ENCODE measurements at regions not wholly inside any gene's neighbourhood (a gene's known extent, or its start where the extent isn't known, plus 50 kb on each side); places are given as distances from the start of the nearest gene placed in this dataset.

DNA sequence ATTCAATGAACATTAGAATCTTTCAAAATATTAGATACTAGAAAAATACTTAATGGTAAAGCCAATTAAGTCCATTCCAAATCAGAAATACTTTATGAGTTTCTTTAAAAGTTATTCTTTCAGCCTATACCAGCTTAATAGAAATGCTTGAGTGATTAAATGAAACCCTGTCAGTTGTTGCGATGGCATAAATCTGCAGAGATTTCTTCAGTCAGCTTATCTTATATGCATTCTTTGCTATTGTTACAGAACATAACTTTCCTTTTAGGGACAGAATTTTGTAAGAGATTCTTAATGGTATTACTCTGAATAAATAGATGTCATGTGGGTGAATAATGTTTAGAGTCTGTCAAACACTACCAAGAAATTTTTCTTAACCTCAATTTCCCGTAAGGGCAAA lies 325.0 kb upstream of the HAND2 start:
- Histone ChIP-seq H3K27me3 (ENCODE audit: control insufficient read depth in 3 of 3, insufficient read depth in 3 of 3, low read length in 3 of 3) (no peaks in the 10 kb centered on the region), H3K4me1 (ENCODE audit: control insufficient read depth in 3 of 3, insufficient read depth in 3 of 3, low read length in 3 of 3) (no peaks in the 10 kb centered on the region), H3K36me3 (ENCODE audit: control insufficient read depth in 3 of 3, insufficient read depth in 3 of 3, low read length in 3 of 3) (no peaks in the 10 kb centered on the region), H3K9me3 (ENCODE audit: control insufficient read depth in 3 of 3, low read length in 3 of 3) (no peaks in the 10 kb centered on the region), H3K4me3 (ENCODE audit: low read length in 3 of 3) (no peak overlapping the region), H3K27ac (ENCODE audit: low read depth, low read length) (no peak overlapping the region), H3K9ac (ENCODE audit: low read depth in 1 of 3, low read length in 3 of 3) (no peak overlapping the region)

DNA sequence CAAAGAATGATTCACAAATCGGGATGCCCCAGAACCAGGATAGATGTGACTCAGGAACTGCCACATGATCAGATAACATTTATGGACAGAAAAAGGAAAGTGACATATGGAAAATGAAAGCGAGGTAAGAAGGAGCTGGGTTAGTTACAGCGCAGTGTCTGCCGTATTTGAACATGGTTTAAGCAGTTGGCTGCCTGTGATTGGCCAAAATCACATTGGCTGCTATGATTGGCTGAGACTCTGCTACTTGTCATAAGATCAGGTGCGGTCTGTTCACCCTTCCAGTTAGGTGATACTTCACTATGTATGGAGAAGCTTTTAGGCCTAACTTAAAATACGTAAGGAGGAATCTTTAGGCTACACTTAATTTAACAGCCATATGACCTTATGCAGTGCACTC lies 322.7 kb upstream of the HAND2 start:
- no peaks in the 10 kb centered on the region for H3K9me3 ChIP-seq (ENCODE audit: control insufficient read depth in 3 of 3, low read length in 3 of 3)
- no peaks in the 10 kb centered on the region for H3K4me1 ChIP-seq (ENCODE audit: control insufficient read depth in 3 of 3, insufficient read depth in 3 of 3, low read length in 3 of 3)
- no peak overlapping the region for H3K9ac ChIP-seq (ENCODE audit: low read depth in 1 of 3, low read length in 3 of 3)
- H3K4me3 ChIP-seq (ENCODE audit: low read length in 3 of 3): no peak overlapping the region
- H3K27me3 ChIP-seq (ENCODE audit: control insufficient read depth in 3 of 3, insufficient read depth in 3 of 3, low read length in 3 of 3): no peaks in the 10 kb centered on the region
- H3K27ac ChIP-seq (ENCODE audit: low read depth, low read length): no peak overlapping the region
- no peaks in the 10 kb centered on the region for H3K36me3 ChIP-seq (ENCODE audit: control insufficient read depth in 3 of 3, insufficient read depth in 3 of 3, low read length in 3 of 3)

GRCh38 chr4:173845580-173845979 lies 315.6 kb upstream of the HAND2 start:
- no peaks in the 10 kb centered on the region for H3K9me3 ChIP-seq (ENCODE audit: control insufficient read depth in 3 of 3, low read length in 3 of 3)
- no peak overlapping the region for H3K9ac ChIP-seq (ENCODE audit: low read depth in 1 of 3, low read length in 3 of 3)
- H3K27ac ChIP-seq (ENCODE audit: low read depth, low read length): no peak overlapping the region
- H3K4me1 ChIP-seq (ENCODE audit: control insufficient read depth in 3 of 3, insufficient read depth in 3 of 3, low read length in 3 of 3): no peaks in the 10 kb centered on the region
- H3K27me3 ChIP-seq (ENCODE audit: control insufficient read depth in 3 of 3, insufficient read depth in 3 of 3, low read length in 3 of 3): no peaks in the 10 kb centered on the region
- no peaks in the 10 kb centered on the region for H3K36me3 ChIP-seq (ENCODE audit: control insufficient read depth in 3 of 3, insufficient read depth in 3 of 3, low read length in 3 of 3)
- H3K4me3 ChIP-seq (ENCODE audit: low read length in 3 of 3): no peak overlapping the region

- H3K27me3 ChIP-seq (ENCODE audit: control insufficient read depth in 3 of 3, insufficient read depth in 3 of 3, low read length in 3 of 3): no peaks in the 10 kb centered on the region
- H3K9ac ChIP-seq (ENCODE audit: low read depth in 1 of 3, low read length in 3 of 3): no peak overlapping the region
- H3K27ac ChIP-seq (ENCODE audit: low read depth, low read length): no peak overlapping the region
- no peaks in the 10 kb centered on the region for H3K4me1 ChIP-seq (ENCODE audit: control insufficient read depth in 3 of 3, insufficient read depth in 3 of 3, low read length in 3 of 3)
- no peaks in the 10 kb centered on the region for H3K36me3 ChIP-seq (ENCODE audit: control insufficient read depth in 3 of 3, insufficient read depth in 3 of 3, low read length in 3 of 3)
- no peak overlapping the region for H3K4me3 ChIP-seq (ENCODE audit: low read length in 3 of 3)
- H3K9me3 ChIP-seq (ENCODE audit: control insufficient read depth in 3 of 3, low read length in 3 of 3): no peaks in the 10 kb centered on the region
These were observed 309.8 kb upstream of the HAND2 start for GRCh38 chr4:173839865-173840264.

DNA sequence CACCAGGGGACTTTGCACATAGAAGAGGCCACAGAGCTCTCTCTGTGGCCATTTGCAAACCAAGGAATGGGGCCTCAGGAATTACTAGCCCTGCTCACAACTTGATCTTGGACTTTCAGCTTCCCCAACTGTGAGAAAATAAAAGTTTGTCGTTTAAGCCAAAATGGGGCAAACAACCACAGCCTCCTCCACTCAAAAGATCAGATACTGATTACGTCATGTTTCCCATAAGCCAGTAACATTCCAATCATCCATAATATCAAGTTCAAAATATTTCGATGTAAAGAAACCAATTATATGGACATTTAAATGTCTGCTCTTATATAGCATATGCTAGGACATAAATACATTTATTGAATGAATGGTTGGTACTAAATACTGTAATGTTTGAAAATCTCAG lies 307.5 kb upstream of the HAND2 start:
- H3K36me3 ChIP-seq (ENCODE audit: control insufficient read depth in 3 of 3, insufficient read depth in 3 of 3, low read length in 3 of 3): no peaks in the 10 kb centered on the region
- H3K4me1 ChIP-seq (ENCODE audit: control insufficient read depth in 3 of 3, insufficient read depth in 3 of 3, low read length in 3 of 3): no peaks in the 10 kb centered on the region
- H3K27me3 ChIP-seq (ENCODE audit: control insufficient read depth in 3 of 3, insufficient read depth in 3 of 3, low read length in 3 of 3): no peaks in the 10 kb centered on the region

GRCh38 chr4:173835903-173836302 lies 305.9 kb upstream of the HAND2 start:
- H3K9ac ChIP-seq (ENCODE audit: low read depth in 1 of 3, low read length in 3 of 3): no peak overlapping the region
- H3K27ac ChIP-seq (ENCODE audit: low read depth, low read length): no peak overlapping the region
- no peak overlapping the region for H3K4me3 ChIP-seq (ENCODE audit: low read length in 3 of 3)
- H3K36me3 ChIP-seq (ENCODE audit: control insufficient read depth in 3 of 3, insufficient read depth in 3 of 3, low read length in 3 of 3): no peaks in the 10 kb centered on the region
- no peaks in the 10 kb centered on the region for H3K27me3 ChIP-seq (ENCODE audit: control insufficient read depth in 3 of 3, insufficient read depth in 3 of 3, low read length in 3 of 3)
- H3K4me1 ChIP-seq (ENCODE audit: control insufficient read depth in 3 of 3, insufficient read depth in 3 of 3, low read length in 3 of 3): no peaks in the 10 kb centered on the region
- no peaks in the 10 kb centered on the region for H3K9me3 ChIP-seq (ENCODE audit: control insufficient read depth in 3 of 3, low read length in 3 of 3)

More for the DNA sequence above, 307.5 kb upstream of the HAND2 start:
- Histone ChIP-seq H3K27ac (ENCODE audit: low read depth, low read length) (no peak overlapping the region), H3K9me3 (ENCODE audit: control insufficient read depth in 3 of 3, low read length in 3 of 3) (no peaks in the 10 kb centered on the region), H3K4me3 (ENCODE audit: low read length in 3 of 3) (no peak overlapping the region), H3K9ac (ENCODE audit: low read depth in 1 of 3, low read length in 3 of 3) (no peak overlapping the region)

- Histone ChIP-seq H3K27me3 (ENCODE audit: control insufficient read depth in 3 of 3, insufficient read depth in 3 of 3, low read length in 3 of 3) (no peaks in the 10 kb centered on the region), H3K4me1 (ENCODE audit: control insufficient read depth in 3 of 3, insufficient read depth in 3 of 3, low read length in 3 of 3) (no peaks in the 10 kb centered on the region), H3K9me3 (ENCODE audit: control insufficient read depth in 3 of 3, low read length in 3 of 3) (no peaks in the 10 kb centered on the region), H3K4me3 (ENCODE audit: low read length in 3 of 3) (no peak overlapping the region), H3K9ac (ENCODE audit: low read depth in 1 of 3, low read length in 3 of 3) (no peak overlapping the region), H3K27ac (ENCODE audit: low read depth, low read length) (no peak overlapping the region), H3K36me3 (ENCODE audit: control insufficient read depth in 3 of 3, insufficient read depth in 3 of 3, low read length in 3 of 3) (no peaks in the 10 kb centered on the region)
These were observed 304.1 kb upstream of the HAND2 start for GRCh38 chr4:173834151-173834550.

- H3K9ac ChIP-seq (ENCODE audit: low read depth in 1 of 3, low read length in 3 of 3): no peak overlapping the region
- H3K4me3 ChIP-seq (ENCODE audit: low read length in 3 of 3): no peak overlapping the region
- no peaks in the 10 kb centered on the region for H3K36me3 ChIP-seq (ENCODE audit: control insufficient read depth in 3 of 3, insufficient read depth in 3 of 3, low read length in 3 of 3)
- peaks cover 0 to 4% (median 0%) of the 10 kb centered on the region in 3 donors for H3K27me3 ChIP-seq (ENCODE audit: control insufficient read depth in 3 of 3, insufficient read depth in 3 of 3, low read length in 3 of 3)
- H3K9me3 ChIP-seq (ENCODE audit: control insufficient read depth in 3 of 3, low read length in 3 of 3): no peaks in the 10 kb centered on the region
- H3K4me1 ChIP-seq (ENCODE audit: control insufficient read depth in 3 of 3, insufficient read depth in 3 of 3, low read length in 3 of 3): no peaks in the 10 kb centered on the region
- H3K27ac ChIP-seq (ENCODE audit: low read depth, low read length): no peak overlapping the region
These were observed 299.5 kb upstream of the HAND2 start for GRCh38 chr4:173829565-173829964.

- no peaks in the 10 kb centered on the region for H3K36me3 ChIP-seq (ENCODE audit: control insufficient read depth in 3 of 3, insufficient read depth in 3 of 3, low read length in 3 of 3)
- no peaks in the 10 kb centered on the region for H3K9me3 ChIP-seq (ENCODE audit: control insufficient read depth in 3 of 3, low read length in 3 of 3)
- H3K4me1 ChIP-seq (ENCODE audit: control insufficient read depth in 3 of 3, insufficient read depth in 3 of 3, low read length in 3 of 3): no peaks in the 10 kb centered on the region
- H3K27me3 ChIP-seq (ENCODE audit: control insufficient read depth in 3 of 3, insufficient read depth in 3 of 3, low read length in 3 of 3): peaks cover 0 to 4% (median 0%) of the 10 kb centered on the region in 3 donors
- no peak overlapping the region for H3K9ac ChIP-seq (ENCODE audit: low read depth in 1 of 3, low read length in 3 of 3)
- H3K4me3 ChIP-seq (ENCODE audit: low read length in 3 of 3): no peak overlapping the region
- H3K27ac ChIP-seq (ENCODE audit: low read depth, low read length): no peak overlapping the region
These were observed 297.7 kb upstream of the HAND2 start for GRCh38 chr4:173827707-173828106.

GRCh38 chr4:173821876-173822275 lies 291.8 kb upstream of the HAND2 start:
- Histone ChIP-seq H3K4me1 (ENCODE audit: control insufficient read depth in 3 of 3, insufficient read depth in 3 of 3, low read length in 3 of 3) (no peaks in the 10 kb centered on the region), H3K9me3 (ENCODE audit: control insufficient read depth in 3 of 3, low read length in 3 of 3) (no peaks in the 10 kb centered on the region), H3K27ac (ENCODE audit: low read depth, low read length) (no peak overlapping the region), H3K36me3 (ENCODE audit: control insufficient read depth in 3 of 3, insufficient read depth in 3 of 3, low read length in 3 of 3) (no peaks in the 10 kb centered on the region), H3K27me3 (ENCODE audit: control insufficient read depth in 3 of 3, insufficient read depth in 3 of 3, low read length in 3 of 3) (peaks cover 0 to 4% (median 0%) of the 10 kb centered on the region in 3 donors), H3K4me3 (ENCODE audit: low read length in 3 of 3) (no peak overlapping the region), H3K9ac (ENCODE audit: low read depth in 1 of 3, low read length in 3 of 3) (no peak overlapping the region)

DNA sequence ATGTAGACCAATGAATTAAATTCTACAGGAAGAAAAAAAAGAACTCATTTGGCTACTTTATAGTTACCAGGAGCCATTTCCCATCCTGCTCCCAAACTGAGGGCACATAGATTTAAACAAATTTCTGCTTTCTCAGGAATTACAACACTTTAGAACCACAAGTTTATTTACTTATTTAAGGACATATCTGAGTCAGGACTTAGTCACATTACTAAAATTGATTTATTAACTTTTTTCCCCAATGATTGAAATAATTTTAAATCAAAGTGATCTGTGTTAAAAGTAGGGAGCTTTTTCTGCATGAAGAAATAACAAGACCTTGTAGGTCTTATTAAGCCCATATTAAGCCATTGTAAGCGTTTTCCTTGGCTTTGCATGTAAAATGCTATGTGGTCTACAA lies 291.0 kb upstream of the HAND2 start:
- no peak overlapping the region for H3K9ac ChIP-seq (ENCODE audit: low read depth in 1 of 3, low read length in 3 of 3)

More for the DNA sequence above, 291.0 kb upstream of the HAND2 start:
- Histone ChIP-seq H3K9me3 (ENCODE audit: control insufficient read depth in 3 of 3, low read length in 3 of 3) (no peaks in the 10 kb centered on the region), H3K4me3 (ENCODE audit: low read length in 3 of 3) (no peak overlapping the region), H3K27me3 (ENCODE audit: control insufficient read depth in 3 of 3, insufficient read depth in 3 of 3, low read length in 3 of 3) (peaks cover 0 to 4% (median 0%) of the 10 kb centered on the region in 3 donors), H3K36me3 (ENCODE audit: control insufficient read depth in 3 of 3, insufficient read depth in 3 of 3, low read length in 3 of 3) (no peaks in the 10 kb centered on the region), H3K4me1 (ENCODE audit: control insufficient read depth in 3 of 3, insufficient read depth in 3 of 3, low read length in 3 of 3) (no peaks in the 10 kb centered on the region), H3K27ac (ENCODE audit: low read depth, low read length) (no peak overlapping the region)
